ENCODE measurements at regions not wholly inside any gene's neighbourhood (a gene's known extent, or its start where the extent isn't known, plus 50 kb on each side); places are given as distances from the start of the nearest gene placed in this dataset.

GRCh38 chr1:37153116-37154100 lies 119.1 kb upstream of the GRIK3 start:
- TF ChIP-seq CTCF (IDR thresholded peaks at IDR 0.05): no peak
- TF ChIP-seq EZH2 (IDR thresholded peaks at IDR 0.05; ENCODE audit: borderline replicate concordance, insufficient read depth, low read depth, low read length, poor library complexity, severe bottlenecking): no peak
